Fibroblast of the aortic adventitia (primary cell): ENCODE measurements at regions not wholly inside any gene's neighbourhood (a gene's known extent, or its start where the extent isn't known, plus 50 kb on each side); places are given as distances from the start of the nearest gene placed in this dataset.

Source experiments
- DNase-seq: peaks from one replicate; pipeline ENCODE4 v3.0.0-alpha.2; 2010; ENCODE audit warnings: low read depth
- H3K4me3 ChIP-seq: 2 replicates; pipeline ENCODE4 v1.5.1; 2011; ENCODE audit warnings: low read depth, mild to moderate bottlenecking, control low read depth, low read length, moderate library complexity
- TF ChIP-seq, protein P1 (sequence below): IDR thresholded peaks from 2 replicates; pipeline ENCODE4 v1.5.1; 2011; ENCODE audit warnings: mild to moderate bottlenecking, low read length, control low read depth, inconsistent platforms; ENCODE audit not compliant: insufficient read depth

DNA sequence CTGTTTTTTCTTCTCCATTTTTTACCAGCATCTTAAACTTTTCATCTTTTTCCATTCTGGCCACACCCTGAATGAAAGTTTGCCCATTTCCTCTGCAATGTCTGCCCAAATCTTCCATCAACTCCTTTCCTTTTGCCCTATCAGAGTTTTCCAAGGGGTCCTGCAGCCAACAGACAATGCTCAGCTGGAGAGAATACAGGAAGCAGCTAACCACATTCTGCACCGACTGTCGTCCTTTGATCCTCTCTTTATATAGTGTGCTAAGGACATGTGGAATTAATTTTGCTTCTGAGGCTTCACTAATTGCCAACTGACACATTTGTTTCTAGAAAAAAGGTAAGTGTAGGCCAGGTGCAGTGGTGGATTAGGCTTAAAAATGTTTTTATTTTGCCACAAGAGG is 50.5 kb upstream of the DLX2 start:
- TF ChIP-seq, protein P1, sequence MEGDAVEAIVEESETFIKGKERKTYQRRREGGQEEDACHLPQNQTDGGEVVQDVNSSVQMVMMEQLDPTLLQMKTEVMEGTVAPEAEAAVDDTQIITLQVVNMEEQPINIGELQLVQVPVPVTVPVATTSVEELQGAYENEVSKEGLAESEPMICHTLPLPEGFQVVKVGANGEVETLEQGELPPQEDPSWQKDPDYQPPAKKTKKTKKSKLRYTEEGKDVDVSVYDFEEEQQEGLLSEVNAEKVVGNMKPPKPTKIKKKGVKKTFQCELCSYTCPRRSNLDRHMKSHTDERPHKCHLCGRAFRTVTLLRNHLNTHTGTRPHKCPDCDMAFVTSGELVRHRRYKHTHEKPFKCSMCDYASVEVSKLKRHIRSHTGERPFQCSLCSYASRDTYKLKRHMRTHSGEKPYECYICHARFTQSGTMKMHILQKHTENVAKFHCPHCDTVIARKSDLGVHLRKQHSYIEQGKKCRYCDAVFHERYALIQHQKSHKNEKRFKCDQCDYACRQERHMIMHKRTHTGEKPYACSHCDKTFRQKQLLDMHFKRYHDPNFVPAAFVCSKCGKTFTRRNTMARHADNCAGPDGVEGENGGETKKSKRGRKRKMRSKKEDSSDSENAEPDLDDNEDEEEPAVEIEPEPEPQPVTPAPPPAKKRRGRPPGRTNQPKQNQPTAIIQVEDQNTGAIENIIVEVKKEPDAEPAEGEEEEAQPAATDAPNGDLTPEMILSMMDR: no peak
- DNase-seq: no peak
- H3K4me3 ChIP-seq: no peak overlapping the region

DNA sequence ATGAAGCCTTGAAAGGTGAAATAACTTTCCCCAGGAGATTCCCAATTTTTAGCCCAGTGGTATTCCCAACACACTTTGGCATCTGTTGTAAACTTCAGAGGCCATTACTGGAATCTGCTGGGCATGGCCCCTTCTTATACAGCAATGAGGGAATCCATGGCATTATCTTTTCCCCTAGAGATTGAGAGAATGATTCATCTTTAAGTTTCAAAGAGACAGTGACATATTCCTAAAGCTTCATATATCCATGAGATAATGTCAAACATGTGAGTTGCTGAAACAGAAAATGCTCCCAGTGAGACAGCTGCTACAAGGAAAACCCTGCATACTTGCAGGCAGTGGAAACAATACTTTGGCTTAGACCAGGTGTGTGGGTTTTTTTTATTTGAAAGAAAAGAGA is 51.1 kb upstream of the DLX2 start:
- TF ChIP-seq, protein P1: no peak
- no peak overlapping the region for H3K4me3 ChIP-seq

DNA sequence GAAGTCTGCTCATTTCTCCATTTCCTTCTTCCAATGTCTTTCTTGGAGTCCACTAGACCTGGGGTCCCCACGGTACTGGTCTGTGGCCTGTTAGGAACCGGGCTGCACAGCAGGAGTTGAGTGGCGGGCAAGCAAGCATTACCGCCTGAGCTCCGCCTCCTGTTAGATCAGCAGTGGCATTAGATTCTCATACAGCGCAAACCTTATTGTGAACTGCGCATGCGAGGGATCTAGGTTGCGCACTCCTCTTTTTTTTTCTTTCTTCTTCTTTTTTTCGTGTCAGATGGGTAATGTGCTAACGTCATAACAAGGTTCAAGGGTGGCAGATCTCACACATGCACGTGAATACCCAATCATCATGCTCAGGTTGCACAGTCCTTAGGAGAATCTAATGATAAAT is 53.1 kb upstream of the DLX2 start:
- TF ChIP-seq, protein P1: no peak
- DNase-seq: no peak
- no peak overlapping the region for H3K4me3 ChIP-seq

More for the DNA sequence above, 51.1 kb upstream of the DLX2 start:
- DNase-seq: no peak

DNA sequence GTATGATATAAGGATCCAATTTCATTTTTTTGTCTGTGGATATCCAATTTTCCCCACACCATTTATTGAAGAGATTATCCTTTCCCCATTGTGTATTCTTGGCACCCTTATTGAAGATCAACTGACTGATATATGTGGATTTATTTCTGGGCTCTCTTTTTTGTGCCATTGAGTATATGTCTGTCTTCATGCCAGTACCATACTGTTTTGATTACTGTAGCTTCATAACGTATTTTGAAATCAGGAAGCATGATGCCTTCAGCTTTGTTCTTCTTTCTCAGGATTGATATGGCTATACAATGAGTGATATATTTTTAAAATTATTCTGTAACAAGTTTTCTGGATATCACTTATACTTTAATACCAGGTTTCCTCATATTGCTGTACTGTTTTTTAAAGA is 58.1 kb upstream of the DLX2 start:
- no peak for DNase-seq
- no peak overlapping the region for H3K4me3 ChIP-seq
- TF ChIP-seq, protein P1: no peak

DNA sequence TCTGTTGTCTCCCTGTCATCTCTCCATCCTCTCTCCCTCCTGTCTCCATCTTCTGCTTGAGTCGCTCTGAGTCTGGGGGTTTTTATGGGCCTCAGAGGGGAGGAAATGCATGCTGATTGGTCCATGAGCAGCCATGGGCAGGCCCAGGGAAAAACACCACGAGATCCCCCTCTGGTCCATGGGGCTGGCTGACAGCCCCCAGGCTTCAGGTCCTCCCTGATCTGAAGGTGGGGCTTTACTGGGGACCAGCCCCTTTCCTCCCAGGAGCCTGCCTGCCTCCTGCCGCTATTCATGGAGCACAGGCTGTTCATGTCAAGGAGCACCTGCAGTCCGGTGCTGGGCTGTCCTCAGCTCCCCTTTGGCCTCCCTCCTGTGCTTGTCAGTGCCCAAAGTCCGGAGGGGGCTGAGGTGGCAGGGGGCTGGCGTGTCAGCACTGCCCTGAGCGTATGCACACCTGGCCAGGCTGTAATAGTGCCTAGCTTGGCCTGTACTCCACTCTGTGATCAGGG is 59.6 kb upstream of the DLX2 start:
- TF ChIP-seq, protein P1: no peak
- H3K4me3 ChIP-seq: no peak overlapping the region
- no peak for DNase-seq

DNA sequence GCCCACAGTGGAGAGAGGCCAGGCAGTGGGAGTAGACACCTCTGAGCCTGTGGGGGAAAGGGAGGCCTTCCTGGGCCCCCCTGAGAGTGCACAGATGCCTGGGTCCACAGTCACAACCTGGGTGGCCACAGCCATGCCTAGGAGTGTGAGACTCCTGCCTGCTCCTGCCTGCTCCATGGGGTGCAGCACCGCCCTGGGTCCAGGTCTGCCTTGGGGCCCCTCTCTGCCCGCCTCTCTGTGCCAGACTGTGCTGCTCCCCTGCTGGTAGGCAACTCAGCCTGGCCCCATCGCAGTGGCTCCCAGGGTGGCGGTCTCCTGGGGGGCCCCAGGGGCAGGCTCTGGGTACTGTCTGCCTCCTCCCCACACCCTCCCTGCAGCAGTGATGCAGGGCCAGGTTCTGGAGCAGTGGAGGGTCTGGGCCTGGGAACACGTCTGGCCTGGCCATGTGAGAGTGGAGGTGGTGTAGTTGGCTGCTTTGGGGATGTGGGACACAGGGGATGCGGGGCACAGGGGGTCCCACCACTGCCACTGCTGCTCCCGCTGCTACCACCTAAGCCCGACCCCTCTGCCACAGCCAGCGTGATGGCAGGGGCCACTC is 60.1 kb upstream of the DLX2 start:
- no peak for DNase-seq
- TF ChIP-seq, protein P1: no peak
- H3K4me3 ChIP-seq: no peak overlapping the region

DNA sequence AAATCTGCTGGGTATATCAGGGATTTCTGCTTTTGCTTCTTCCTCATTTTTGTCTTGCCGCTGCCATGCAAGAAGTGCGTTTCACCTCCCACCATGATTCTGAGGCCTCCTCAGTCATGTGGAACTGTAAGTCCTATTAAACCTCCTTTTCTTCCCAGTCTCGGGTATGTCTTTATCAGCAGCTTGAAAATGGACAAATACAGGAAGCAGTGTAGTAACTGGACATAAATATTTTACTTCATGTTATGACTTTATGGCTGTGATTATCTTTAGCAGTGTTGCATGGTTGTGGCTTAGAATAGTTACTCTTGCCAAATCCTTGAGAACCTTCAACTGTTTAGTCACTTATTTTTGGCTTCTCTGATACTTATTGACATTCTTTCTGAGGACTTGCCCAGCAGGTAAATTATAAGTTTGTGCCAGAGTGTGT is 66.2 kb upstream of the DLX2 start:
- peak; percentile 69 for DNase-seq
- TF ChIP-seq, protein P1: no peak
- no peak overlapping the region for H3K4me3 ChIP-seq
